Right lobe of liver (tissue), 6 donors: ENCODE measurements at regions not wholly inside any gene's neighbourhood (a gene's known extent, or its start where the extent isn't known, plus 50 kb on each side); places are given as distances from the start of the nearest gene placed in this dataset.

Experiments
- ATAC-seq, 4 donors: fragments of 200-7000 bp; cut with Tn5 transposase; one replicate each; pipeline ENCODE4 v1.9.1; 2020; ENCODE audit warnings: mild to moderate bottlenecking in 4 of 4, moderate library complexity in 4 of 4
- DNase-seq, 3 donors: peaks; one replicate each; pipeline ENCODE4 v3.0.0-alpha.2; 2020
- H3K27ac ChIP-seq, 3 donors: fragments of 200-600 bp; one replicate each; pipeline ENCODE4 v1.8.0; 2022
- H3K27me3 ChIP-seq, 2 donors: fragments of 200-600 bp; one replicate each; pipeline ENCODE4 v1.8.0; 2022
- H3K36me3 ChIP-seq, 4 donors: fragments of 200-600 bp; sonication (generic) in 1 of 4; one replicate each; pipeline versions ENCODE4 v1.5.1 to v1.8.0; 2017 to 2022; ENCODE audit warnings: control low read depth in 1 of 4
- H3K4me1 ChIP-seq, 4 donors: fragments of 200-600 bp; sonication (generic) in 1 of 4; one replicate each; pipeline versions ENCODE4 v1.5.1 to v1.8.0; 2017 to 2022; ENCODE audit warnings: control low read depth in 1 of 4
- H3K4me3 ChIP-seq, 3 donors: fragments of 200-600 bp; one replicate each; pipeline ENCODE4 v1.8.0; 2022
- H3K9me3 ChIP-seq, 4 donors: fragments of 200-600 bp; sonication (generic) in 1 of 4; one replicate each; pipeline versions ENCODE4 v1.5.1 to v1.8.0; 2017 to 2022; ENCODE audit warnings: control low read depth in 1 of 4
- POLR2A ChIP-seq: fragments of 450-650 bp; IDR thresholded peaks from one replicate; pipeline ENCODE4 v1.6.1; 2017; ENCODE audit warnings: antibody characterized with exemption, mild to moderate bottlenecking
- WGBS: methylation state at CpG from one replicate; pipeline ENCODE4 v1.1.6; 2018; ENCODE audit warnings: low coverage, low lambda C conversion rate; ENCODE audit not compliant: insufficient coverage; ENCODE audit errors: missing lambda C conversion rate; 5-methylcytosine and 5-hydroxymethylcytosine counted together
- intact Hi-C, 2 donors: fragments of 100-400 bp; cut with DNase I; formaldehyde crosslinking; loops; one replicate each; pipeline versions ENCODE4 v1.11.2 to v1.14.1; 2022
- TF ChIP-seq, protein P1 (sequence below), 4 donors: fragments of 200-600 bp in 3 of 4; fragments of 450-650 bp in 1 of 4; IDR thresholded peaks; one replicate each; pipeline versions ENCODE4 v1.5.1 to v1.8.0; 2016 to 2022; ENCODE audit warnings: antibody characterized with exemption in 4 of 4, mild to moderate bottlenecking in 2 of 4
- donor health status: DM: no; HTN: yes; CAD: no.
- donor health status: DM: no; HTN: no; CAD: no.
- donor health status: DM: no; HTN: no; CAD: no.
- donor health status: DM: no; HTN: yes; CAD: no.
- donor health status: DM: no; HTN: yes; CAD: no.

DNA sequence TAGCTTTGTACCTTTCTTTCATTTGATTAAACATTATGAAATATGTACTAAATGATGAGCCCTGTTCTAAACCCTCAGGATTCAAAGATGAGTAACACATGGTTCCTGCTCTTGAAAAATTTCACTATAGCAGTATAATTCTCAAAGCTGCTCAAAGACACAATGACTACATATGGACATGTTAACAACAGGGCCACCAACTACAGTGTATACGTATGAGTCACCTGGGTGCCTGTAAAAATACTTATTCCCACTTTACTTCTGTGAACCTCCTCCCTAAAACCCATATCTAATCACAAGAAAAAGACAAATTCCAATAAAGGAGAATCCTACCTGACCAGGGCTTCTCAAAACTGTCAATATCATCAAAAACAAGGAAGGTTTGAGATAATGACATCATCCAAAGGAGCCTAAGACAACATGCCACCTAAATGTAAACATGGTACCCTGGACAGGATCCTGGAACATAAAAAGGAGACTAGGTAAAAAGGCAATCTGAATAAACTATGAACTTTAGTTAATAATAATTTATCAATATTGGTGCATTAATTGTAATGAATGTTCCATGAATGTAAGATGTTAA, 84.7 kb downstream of the FAM161A start:
- TF ChIP-seq, protein P1, sequence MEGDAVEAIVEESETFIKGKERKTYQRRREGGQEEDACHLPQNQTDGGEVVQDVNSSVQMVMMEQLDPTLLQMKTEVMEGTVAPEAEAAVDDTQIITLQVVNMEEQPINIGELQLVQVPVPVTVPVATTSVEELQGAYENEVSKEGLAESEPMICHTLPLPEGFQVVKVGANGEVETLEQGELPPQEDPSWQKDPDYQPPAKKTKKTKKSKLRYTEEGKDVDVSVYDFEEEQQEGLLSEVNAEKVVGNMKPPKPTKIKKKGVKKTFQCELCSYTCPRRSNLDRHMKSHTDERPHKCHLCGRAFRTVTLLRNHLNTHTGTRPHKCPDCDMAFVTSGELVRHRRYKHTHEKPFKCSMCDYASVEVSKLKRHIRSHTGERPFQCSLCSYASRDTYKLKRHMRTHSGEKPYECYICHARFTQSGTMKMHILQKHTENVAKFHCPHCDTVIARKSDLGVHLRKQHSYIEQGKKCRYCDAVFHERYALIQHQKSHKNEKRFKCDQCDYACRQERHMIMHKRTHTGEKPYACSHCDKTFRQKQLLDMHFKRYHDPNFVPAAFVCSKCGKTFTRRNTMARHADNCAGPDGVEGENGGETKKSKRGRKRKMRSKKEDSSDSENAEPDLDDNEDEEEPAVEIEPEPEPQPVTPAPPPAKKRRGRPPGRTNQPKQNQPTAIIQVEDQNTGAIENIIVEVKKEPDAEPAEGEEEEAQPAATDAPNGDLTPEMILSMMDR (IDR thresholded peaks at IDR 0.05) = no peak
- TF ChIP-seq POLR2A = no peak
- intact Hi-C loops = no loop called here
- H3K27me3 ChIP-seq = no peaks in the 10 kb centered on the region
- H3K4me1 ChIP-seq = no peaks in the 10 kb centered on the region
- no peak overlapping the region for H3K4me3 ChIP-seq
- H3K9me3 ChIP-seq = no peaks in the 10 kb centered on the region
- no peak overlapping the region for H3K27ac ChIP-seq
- ATAC-seq = no peak
- WGBS = 82% methylated on average over 1 of the region's 1 CpG
- DNase-seq = no peak
- no peaks in the 10 kb centered on the region for H3K36me3 ChIP-seq

DNA sequence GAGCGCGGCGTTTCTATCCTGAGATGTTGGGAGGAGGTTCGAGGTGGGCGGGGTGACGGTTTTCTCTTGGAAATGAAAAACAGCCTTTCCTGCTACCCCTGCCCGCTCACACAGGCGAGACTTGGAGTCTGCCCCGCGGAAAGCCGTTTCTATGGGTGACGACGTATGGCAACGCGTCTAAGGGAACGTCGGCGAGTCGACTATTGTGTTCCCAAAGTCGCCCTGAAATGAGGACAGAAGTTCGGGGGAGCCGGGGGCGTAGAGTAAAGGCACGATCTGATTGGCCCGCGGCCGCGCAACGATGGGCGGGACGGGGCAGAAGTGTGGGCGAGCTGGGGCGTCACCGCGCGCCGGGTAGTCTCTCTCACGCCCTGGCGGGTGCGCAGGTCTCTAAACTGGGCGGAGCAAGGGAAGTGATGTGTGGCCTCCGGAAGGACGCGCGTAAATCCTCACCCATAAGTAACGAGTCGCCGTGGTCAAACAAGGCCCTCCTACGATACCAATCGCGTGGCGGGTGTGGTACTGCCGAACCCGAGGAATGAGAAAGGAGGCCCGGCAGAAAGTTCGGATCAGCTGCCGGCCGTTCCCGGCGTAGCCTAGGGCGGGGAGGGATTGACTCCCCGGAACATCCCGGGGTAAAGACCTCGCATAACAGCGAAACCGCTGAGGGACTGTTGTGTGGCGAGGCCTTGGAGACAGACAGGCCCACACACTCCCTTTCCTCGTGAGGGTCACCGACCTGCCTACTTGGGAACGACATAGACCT, 89.6 kb downstream of the FAM161A start:
- H3K27ac ChIP-seq = peak overlapping the region; percentile 98 to 100 (median 99)
- H3K4me3 ChIP-seq = peak overlapping the region; percentile 60 to 64 (median 63)
- intact Hi-C loops = no loop called here
- WGBS = 1% methylated on average over 52 of the region's 70 CpGs
- H3K36me3 ChIP-seq = no peaks in the 10 kb centered on the region
- peak; percentile 98 to 99 (median 98) for ATAC-seq
- H3K4me1 ChIP-seq = no peaks in the 10 kb centered on the region
- DNase-seq = peak; percentile 97 to 99 (median 98)
- no peaks in the 10 kb centered on the region for H3K27me3 ChIP-seq
- no peaks in the 10 kb centered on the region for H3K9me3 ChIP-seq
- TF ChIP-seq POLR2A = peak; percentile 94
- TF ChIP-seq, protein P1 (IDR thresholded peaks at IDR 0.05) = no peak

DNA sequence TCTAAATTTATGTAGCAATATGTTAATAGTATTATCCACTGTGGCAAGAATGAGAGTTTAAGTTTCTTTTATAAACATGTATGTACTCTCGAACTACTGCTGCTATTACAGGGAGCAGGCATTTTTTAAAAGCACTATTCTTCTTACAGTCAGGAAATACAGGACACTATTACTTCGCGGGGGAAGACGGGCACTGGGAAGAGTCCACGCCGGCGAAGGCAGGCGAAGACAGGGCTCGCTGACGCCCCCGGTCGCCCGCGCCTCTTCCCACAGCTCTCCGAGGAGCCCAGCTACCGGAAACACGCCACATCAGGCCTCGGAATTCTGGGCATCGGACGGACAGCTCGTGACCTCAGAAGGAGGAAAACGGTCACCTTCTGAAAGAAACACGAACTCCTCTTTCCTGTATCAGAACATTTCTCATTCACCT, 90.2 kb downstream of the FAM161A start:
- Histone ChIP-seq H3K27me3 (no peaks in the 10 kb centered on the region), H3K27ac (peak overlapping the region; percentile 98 to 100 (median 99)), H3K9me3 (no peaks in the 10 kb centered on the region), H3K4me1 (no peaks in the 10 kb centered on the region), H3K4me3 (peak overlapping the region; percentile 60 to 64 (median 63)), H3K36me3 (no peaks in the 10 kb centered on the region)
- TF ChIP-seq POLR2A = no peak
- TF ChIP-seq, protein P1 (IDR thresholded peaks at IDR 0.05) = peak; percentile 9 to 39 (median 31)
- DNase-seq (peak; percentile 78 to 90 (median 84)), ATAC-seq (peak; percentile 79 to 85 (median 82))
- WGBS = 0% methylated on average over 22 of the region's 23 CpGs
- intact Hi-C loops = no loop called here

DNA sequence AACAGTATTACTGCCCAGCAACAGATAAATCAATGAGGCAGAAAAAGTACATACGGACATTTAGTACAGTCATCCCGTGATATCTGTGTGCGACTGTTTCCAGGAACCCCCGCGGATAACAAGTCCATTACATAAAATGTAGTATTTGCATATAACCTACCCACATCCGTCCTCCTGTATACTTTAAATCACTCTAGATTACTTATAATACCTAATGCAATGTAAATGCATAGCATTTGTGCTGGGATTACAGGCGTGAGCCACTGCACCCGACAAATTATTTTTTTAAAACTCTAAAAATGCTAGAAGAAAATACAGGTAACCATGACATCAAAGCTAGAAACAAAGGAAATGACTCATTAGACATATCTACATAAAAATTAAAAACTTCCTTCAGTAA, 91.6 kb downstream of the FAM161A start:
- TF ChIP-seq, protein P1 (IDR thresholded peaks at IDR 0.05) = no peak
- no peak for TF ChIP-seq POLR2A
- no peak overlapping the region for H3K4me3 ChIP-seq
- no peaks in the 10 kb centered on the region for H3K27me3 ChIP-seq
- intact Hi-C loops = no loop called here
- DNase-seq = no peak
- no peaks in the 10 kb centered on the region for H3K36me3 ChIP-seq
- WGBS = 93% methylated on average over 8 of the region's 8 CpGs
- no peak overlapping the region for H3K27ac ChIP-seq
- no peak for ATAC-seq
- H3K4me1 ChIP-seq = no peaks in the 10 kb centered on the region
- H3K9me3 ChIP-seq = no peaks in the 10 kb centered on the region
